Brain microvascular endothelial cell (primary cell): ENCODE measurements at regions not wholly inside any gene's neighbourhood (a gene's known extent, or its start where the extent isn't known, plus 50 kb on each side); places are given as distances from the start of the nearest gene placed in this dataset.

ENCODE experiments used
- DNase-seq: peaks from one replicate; pipeline ENCODE4 v3.0.0-alpha.2; 2020
- H3K27ac ChIP-seq: fragments of 250-450 bp; sonication (Bioruptor Pico); 2 replicates; pipeline ENCODE4 v1.5.1; 2020; ENCODE audit warnings: mild to moderate bottlenecking, moderate library complexity
- H3K27me3 ChIP-seq: fragments of 250-450 bp; sonication (Bioruptor Pico); replicated peaks from 2 replicates; pipeline ENCODE4 v1.5.1; 2020; ENCODE audit warnings: mild to moderate bottlenecking
- H3K36me3 ChIP-seq: fragments of 250-450 bp; sonication (Bioruptor Pico); replicated peaks from 2 replicates; pipeline ENCODE4 v1.5.1; 2020; ENCODE audit warnings: mild to moderate bottlenecking
- H3K4me3 ChIP-seq: 2 replicates; pipeline ENCODE4 v1.5.1; 2011; ENCODE audit warnings: low read depth, mild to moderate bottlenecking, control low read depth, low read length, moderate library complexity
- CTCF ChIP-seq: IDR thresholded peaks from 2 replicates; pipeline ENCODE4 v1.5.1; 2011; ENCODE audit warnings: low read depth, mild to moderate bottlenecking, moderate library complexity, low read length, control low read depth, inconsistent platforms; ENCODE audit errors: missing control alignments
- in situ Hi-C: cut with HindIII; loops from 2 replicates; pipeline ENCODE4 v1.10.0; 2017; ENCODE audit warnings: low sequenced_read_pairs, low pct_ligation_motif_present

GRCh38 chr2:155379494-155379893 is 681.0 kb downstream of the KCNJ3 start:
- TF ChIP-seq CTCF, result no peak
- no peak overlapping the region for H3K27ac ChIP-seq
- DNase-seq, result no peak
- H3K27me3 ChIP-seq, result no peaks in the 10 kb centered on the region
- H3K36me3 ChIP-seq, result no peaks in the 10 kb centered on the region
- in situ Hi-C loops, result no loop called here
- H3K4me3 ChIP-seq, result no peak overlapping the region

GRCh38 chr2:155377931-155378444 is 679.5 kb downstream of the KCNJ3 start:
- DNase-seq, result peak; percentile 8
- in situ Hi-C loops, result no loop called here
- Histone ChIP-seq H3K27me3 (no peaks in the 10 kb centered on the region), H3K36me3 (no peaks in the 10 kb centered on the region), H3K4me3 (no peak overlapping the region), H3K27ac (no peak overlapping the region)
- TF ChIP-seq CTCF, result no peak

GRCh38 chr2:155377266-155377680 is 678.8 kb downstream of the KCNJ3 start:
- no peaks in the 10 kb centered on the region for H3K36me3 ChIP-seq
- peak; percentile 25 for TF ChIP-seq CTCF
- H3K4me3 ChIP-seq, result no peak overlapping the region
- DNase-seq, result no peak
- no peaks in the 10 kb centered on the region for H3K27me3 ChIP-seq
- in situ Hi-C loops, result no loop called here
- no peak overlapping the region for H3K27ac ChIP-seq

GRCh38 chr2:155372969-155373368 is 674.5 kb downstream of the KCNJ3 start:
- no peak for DNase-seq
- Histone ChIP-seq H3K36me3 (no peaks in the 10 kb centered on the region), H3K27me3 (no peaks in the 10 kb centered on the region), H3K4me3 (no peak overlapping the region), H3K27ac (no peak overlapping the region)
- TF ChIP-seq CTCF, result no peak
- in situ Hi-C loops, result no loop called here

- DNase-seq, result no peak
- no peak overlapping the region for H3K4me3 ChIP-seq
- H3K27me3 ChIP-seq, result no peaks in the 10 kb centered on the region
- no peaks in the 10 kb centered on the region for H3K36me3 ChIP-seq
- no peak overlapping the region for H3K27ac ChIP-seq
- in situ Hi-C loops, result no loop called here
- TF ChIP-seq CTCF, result no peak
Measured at GRCh38 chr2:155368934-155369333, 670.4 kb downstream of the KCNJ3 start.

- DNase-seq, result no peak
- in situ Hi-C loops, result no loop called here
- no peaks in the 10 kb centered on the region for H3K36me3 ChIP-seq
- H3K27me3 ChIP-seq, result no peaks in the 10 kb centered on the region
- no peak overlapping the region for H3K4me3 ChIP-seq
- TF ChIP-seq CTCF, result no peak
- no peak overlapping the region for H3K27ac ChIP-seq
Measured at GRCh38 chr2:155364766-155365165, 666.3 kb downstream of the KCNJ3 start.
